HG03520 (cell line): ENCODE measurements at regions not wholly inside any gene's neighbourhood (a gene's known extent, or its start where the extent isn't known, plus 50 kb on each side); places are given as distances from the start of the nearest gene placed in this dataset.

ENCODE experiments used
- ATAC-seq: cut with Tn5 transposase; IDR thresholded peaks from one replicate; pipeline ENCODE4 v1.9.1; 2021; ENCODE audit warnings: mild to moderate bottlenecking, moderate library complexity; ENCODE audit not compliant: unreplicated experiment

- no peak for ATAC-seq
Observed at GRCh38 chr13:104442536-104442935, 1376.3 kb upstream of the SLC10A2 start.

GRCh38 chr13:104436555-104436954 is 1370.3 kb upstream of the SLC10A2 start:
- no peak for ATAC-seq

- no peak for ATAC-seq
Observed at GRCh38 chr13:104431895-104432294, 1365.7 kb upstream of the SLC10A2 start.

- ATAC-seq: no peak
Observed at GRCh38 chr13:104426435-104426834, 1360.2 kb upstream of the SLC10A2 start.

GRCh38 chr13:104422668-104423067 is 1356.5 kb upstream of the SLC10A2 start:
- ATAC-seq: no peak

- no peak for ATAC-seq
Observed at GRCh38 chr13:104416973-104417372, 1350.8 kb upstream of the SLC10A2 start.

GRCh38 chr13:104414771-104415170 is 1348.6 kb upstream of the SLC10A2 start:
- ATAC-seq: no peak

GRCh38 chr13:104414181-104414580 is 1348.0 kb upstream of the SLC10A2 start:
- no peak for ATAC-seq

GRCh38 chr13:104411141-104411765 is 1345.0 kb upstream of the SLC10A2 start:
- ATAC-seq: no peak

- no peak for ATAC-seq
Observed at GRCh38 chr13:104408733-104409132, 1342.5 kb upstream of the SLC10A2 start.

- ATAC-seq: no peak
Observed at GRCh38 chr13:104404325-104404724, 1338.1 kb upstream of the SLC10A2 start.

- no peak for ATAC-seq
Observed at GRCh38 chr13:104389691-104390090, 1323.5 kb upstream of the SLC10A2 start.

GRCh38 chr13:104387510-104387909 is 1321.3 kb upstream of the SLC10A2 start:
- ATAC-seq: no peak

- no peak for ATAC-seq
Observed at GRCh38 chr13:104385404-104385803, 1319.2 kb upstream of the SLC10A2 start.

GRCh38 chr13:104382951-104383350 is 1316.7 kb upstream of the SLC10A2 start:
- no peak for ATAC-seq

GRCh38 chr13:104376588-104376987 is 1310.4 kb upstream of the SLC10A2 start:
- no peak for ATAC-seq

- no peak for ATAC-seq
Observed at GRCh38 chr13:104375614-104376013, 1309.4 kb upstream of the SLC10A2 start.

GRCh38 chr13:104372095-104372655 is 1306.0 kb upstream of the SLC10A2 start:
- ATAC-seq: no peak

GRCh38 chr13:104365430-104365829 is 1299.2 kb upstream of the SLC10A2 start:
- no peak for ATAC-seq

- ATAC-seq: no peak
Observed at GRCh38 chr13:104357672-104358354, 1291.6 kb upstream of the SLC10A2 start.

- ATAC-seq: no peak
Observed at GRCh38 chr13:104357174-104357573, 1291.0 kb upstream of the SLC10A2 start.

- ATAC-seq: no peak
Observed at GRCh38 chr13:104355041-104355670, 1288.9 kb upstream of the SLC10A2 start.
